GM12865 (cell line): ENCODE measurements at regions not wholly inside any gene's neighbourhood (a gene's known extent, or its start where the extent isn't known, plus 50 kb on each side); places are given as distances from the start of the nearest gene placed in this dataset.

Experiments
- DNase-seq: peaks from one replicate; pipeline ENCODE4 v3.0.0; 2010; ENCODE audit warnings: low read depth
- H3K4me3 ChIP-seq: 2 replicates; pipeline ENCODE4 v1.5.1; 2011; ENCODE audit warnings: mild to moderate bottlenecking, low read depth, low read length, control low read depth
- TF ChIP-seq, protein P1 (sequence below): IDR thresholded peaks from 2 replicates; pipeline ENCODE4 v1.5.1; 2011; ENCODE audit warnings: low read length, control low read depth, low read depth, inconsistent platforms; ENCODE audit not compliant: insufficient read depth; ENCODE audit errors: missing control alignments

DNA sequence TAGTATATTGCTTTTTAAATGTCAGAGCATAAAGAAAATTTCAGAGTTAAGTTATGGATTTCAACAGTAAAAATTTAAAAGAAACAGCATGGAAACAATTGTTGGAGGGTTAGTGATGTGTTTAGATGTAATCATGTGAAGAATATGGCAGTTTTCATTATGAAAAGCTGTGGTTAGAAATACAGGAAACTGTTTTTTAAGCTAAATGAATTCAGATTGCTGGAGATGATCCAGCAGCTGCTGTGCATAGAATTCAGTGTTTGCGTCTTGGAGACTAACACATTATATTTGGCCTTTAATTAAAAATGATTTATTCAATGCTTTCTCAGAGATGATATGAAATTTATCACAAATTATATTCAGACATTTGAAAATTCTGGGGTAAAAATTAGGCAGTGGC lies 273.6 kb upstream of the LRRC7 start:
- no peak for DNase-seq

DNA sequence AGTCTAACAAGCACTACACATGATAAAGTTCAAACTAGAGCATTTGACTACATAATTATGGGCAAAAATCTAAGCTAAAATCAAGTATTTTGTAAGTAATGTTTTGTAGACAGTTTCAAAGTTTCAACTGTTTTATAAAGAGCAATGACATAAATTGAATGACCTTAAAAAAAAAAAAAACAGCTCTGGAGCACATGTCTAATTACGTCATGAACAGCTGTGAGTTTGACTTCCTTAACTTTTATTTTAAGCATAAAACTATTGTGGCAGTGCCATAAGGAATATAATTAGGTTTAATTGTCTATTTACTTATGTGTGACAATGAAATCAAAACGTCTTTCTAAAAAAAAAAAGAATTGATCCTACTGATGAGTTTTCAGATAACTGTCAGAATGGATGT lies 272.5 kb upstream of the LRRC7 start:
- TF ChIP-seq, protein P1, sequence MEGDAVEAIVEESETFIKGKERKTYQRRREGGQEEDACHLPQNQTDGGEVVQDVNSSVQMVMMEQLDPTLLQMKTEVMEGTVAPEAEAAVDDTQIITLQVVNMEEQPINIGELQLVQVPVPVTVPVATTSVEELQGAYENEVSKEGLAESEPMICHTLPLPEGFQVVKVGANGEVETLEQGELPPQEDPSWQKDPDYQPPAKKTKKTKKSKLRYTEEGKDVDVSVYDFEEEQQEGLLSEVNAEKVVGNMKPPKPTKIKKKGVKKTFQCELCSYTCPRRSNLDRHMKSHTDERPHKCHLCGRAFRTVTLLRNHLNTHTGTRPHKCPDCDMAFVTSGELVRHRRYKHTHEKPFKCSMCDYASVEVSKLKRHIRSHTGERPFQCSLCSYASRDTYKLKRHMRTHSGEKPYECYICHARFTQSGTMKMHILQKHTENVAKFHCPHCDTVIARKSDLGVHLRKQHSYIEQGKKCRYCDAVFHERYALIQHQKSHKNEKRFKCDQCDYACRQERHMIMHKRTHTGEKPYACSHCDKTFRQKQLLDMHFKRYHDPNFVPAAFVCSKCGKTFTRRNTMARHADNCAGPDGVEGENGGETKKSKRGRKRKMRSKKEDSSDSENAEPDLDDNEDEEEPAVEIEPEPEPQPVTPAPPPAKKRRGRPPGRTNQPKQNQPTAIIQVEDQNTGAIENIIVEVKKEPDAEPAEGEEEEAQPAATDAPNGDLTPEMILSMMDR, result no peak
- H3K4me3 ChIP-seq, result no peak overlapping the region
- no peak for DNase-seq

More for the DNA sequence above, 273.6 kb upstream of the LRRC7 start:
- H3K4me3 ChIP-seq, result no peak overlapping the region
- TF ChIP-seq, protein P1, result no peak

DNA sequence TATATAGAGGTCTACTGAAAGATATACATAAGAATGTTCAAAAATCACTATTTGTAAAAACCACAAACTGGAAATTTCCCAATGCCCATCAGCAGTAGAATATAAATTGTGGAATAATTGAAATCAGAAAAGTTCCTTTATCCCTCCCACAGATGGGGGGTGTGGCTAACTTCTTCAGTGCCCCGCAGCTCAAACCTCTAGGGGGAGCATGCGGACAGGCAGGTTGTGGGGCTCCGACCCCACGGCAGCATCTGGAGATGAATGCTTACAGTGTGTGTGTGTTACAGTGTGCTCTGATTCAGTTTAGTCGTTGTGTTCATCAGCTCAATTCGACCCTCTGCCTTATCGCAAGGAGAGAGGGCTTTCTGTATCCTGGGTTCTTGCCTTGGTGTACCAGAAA lies 262.1 kb upstream of the LRRC7 start:
- no peak overlapping the region for H3K4me3 ChIP-seq
- DNase-seq, result peak; percentile 37
- TF ChIP-seq, protein P1, result peak; percentile 56

DNA sequence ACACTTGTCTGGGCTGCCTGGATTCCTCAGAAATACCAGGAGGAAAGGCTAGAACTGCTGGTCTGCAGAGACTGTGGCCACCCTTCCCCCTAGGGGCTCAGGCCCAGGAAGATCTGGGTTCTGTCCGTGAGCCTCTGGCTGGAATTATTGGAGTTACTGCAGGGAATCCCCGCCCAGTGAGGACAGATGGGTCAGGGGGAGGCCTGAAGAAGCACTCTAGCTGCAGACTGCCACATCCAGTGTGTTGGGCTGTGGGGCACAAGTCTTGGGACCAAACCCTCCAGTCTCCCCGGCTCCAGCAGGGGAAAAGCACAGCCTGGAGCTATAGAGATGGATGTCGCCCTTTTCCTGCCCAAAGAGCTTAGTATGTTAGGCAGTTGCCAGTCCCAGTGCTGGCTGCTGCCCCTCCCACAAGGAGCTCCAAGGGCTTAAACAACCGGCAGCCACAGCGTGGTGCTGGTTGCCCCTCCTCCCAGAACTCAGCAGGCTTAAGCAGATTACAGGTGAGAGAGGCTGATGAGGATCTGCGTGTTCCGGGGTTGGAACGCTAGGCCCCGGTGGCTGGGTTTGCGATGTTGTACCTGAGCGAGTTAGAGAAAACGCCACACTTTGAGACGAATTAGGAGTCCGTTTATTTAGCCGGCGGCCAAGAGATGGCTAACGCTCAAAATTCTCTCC lies 255.5 kb upstream of the LRRC7 start:
- TF ChIP-seq, protein P1, result no peak
- no peak overlapping the region for H3K4me3 ChIP-seq
- DNase-seq, result no peak

DNA sequence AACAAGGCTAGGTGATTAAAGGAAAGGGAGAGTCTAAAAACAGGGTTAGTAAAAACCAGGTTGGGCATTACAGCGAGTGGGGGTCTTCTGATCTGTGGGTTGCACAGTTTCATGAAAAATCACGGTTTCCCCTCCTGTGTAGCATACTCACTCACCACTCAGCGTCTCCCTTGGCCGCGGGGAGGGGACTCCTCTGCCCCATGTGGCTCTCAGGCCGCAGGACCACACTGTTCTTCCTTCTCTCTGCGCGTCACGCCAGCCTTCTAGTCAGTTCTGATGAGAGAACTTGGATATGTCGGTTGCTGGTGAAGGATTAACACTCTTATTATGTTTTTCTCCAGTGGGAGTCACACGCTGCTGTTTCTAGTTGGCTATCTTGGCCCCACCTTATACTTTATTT lies 254.6 kb upstream of the LRRC7 start:
- no peak overlapping the region for H3K4me3 ChIP-seq
- TF ChIP-seq, protein P1, result no peak
- no peak for DNase-seq

DNA sequence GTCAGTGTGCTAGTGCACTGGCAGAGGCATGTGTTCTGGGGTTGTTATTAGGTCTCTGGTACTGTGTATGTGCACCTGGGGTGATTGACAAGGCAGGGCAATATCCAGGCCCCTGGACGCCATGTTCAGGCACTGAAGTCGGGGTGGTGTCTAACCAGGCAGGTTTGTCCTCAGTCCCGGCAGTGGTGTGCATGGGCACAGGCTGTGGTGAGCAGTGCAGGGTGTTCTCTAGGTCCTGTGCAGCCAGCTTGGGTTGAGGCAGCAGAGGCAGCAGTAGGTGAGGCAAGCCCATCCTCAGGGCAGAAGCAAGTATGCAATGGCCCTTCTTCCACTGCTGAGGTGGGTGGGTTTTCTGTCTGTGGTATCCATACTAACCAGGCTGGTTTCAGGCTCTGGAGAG lies 252.3 kb upstream of the LRRC7 start:
- TF ChIP-seq, protein P1, result no peak
- DNase-seq, result no peak
- no peak overlapping the region for H3K4me3 ChIP-seq

DNA sequence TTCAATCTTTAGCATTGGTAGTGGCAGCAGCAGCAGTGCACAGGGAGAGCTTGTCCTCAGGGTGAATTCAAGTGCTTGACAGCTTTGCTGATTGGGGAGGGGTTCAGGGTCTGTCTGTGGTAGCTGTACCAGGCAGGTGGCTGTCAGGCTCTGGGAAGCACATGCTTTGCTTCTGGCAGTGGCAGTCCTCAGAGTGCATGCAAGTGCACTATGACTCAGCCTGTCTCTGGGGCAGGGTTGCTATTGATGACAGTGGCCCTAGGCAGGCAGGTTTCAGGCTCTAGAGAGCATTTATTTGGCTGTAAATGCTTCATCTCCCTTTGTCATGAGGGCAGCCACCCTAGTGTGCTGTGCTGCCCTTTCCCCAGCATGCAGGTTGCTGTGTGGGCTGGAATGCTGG lies 251.9 kb upstream of the LRRC7 start:
- peak; percentile 6 for DNase-seq
- no peak overlapping the region for H3K4me3 ChIP-seq
- TF ChIP-seq, protein P1, result no peak
